ENCODE measurements at regions not wholly inside any gene's neighbourhood (a gene's known extent, or its start where the extent isn't known, plus 50 kb on each side); places are given as distances from the start of the nearest gene placed in this dataset.

DNA sequence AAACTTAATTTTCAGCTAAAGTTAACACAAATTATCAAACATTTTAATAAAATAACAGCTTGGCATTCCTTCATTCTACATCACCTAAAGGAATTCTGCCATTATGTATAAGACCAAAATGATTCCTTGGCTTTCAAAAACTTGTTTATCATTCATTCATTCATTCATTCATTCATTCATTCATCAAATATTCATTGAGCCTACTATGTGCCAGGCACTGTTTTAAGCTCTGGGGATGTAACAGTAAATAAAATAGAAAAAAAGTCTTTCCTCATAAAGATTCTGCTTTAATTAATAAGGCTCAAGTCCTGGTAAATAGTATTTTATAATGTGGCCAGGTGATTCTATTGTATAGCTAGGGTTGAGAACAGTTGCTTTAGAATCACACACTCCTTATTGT is 127.9 kb downstream of the GPR85 start:
- no peak for TF ChIP-seq POLR2A (IDR thresholded peaks at IDR 0.05; ENCODE audit: borderline replicate concordance, extremely low read depth, insufficient read depth, insufficient read length)
- TF ChIP-seq, protein P1, sequence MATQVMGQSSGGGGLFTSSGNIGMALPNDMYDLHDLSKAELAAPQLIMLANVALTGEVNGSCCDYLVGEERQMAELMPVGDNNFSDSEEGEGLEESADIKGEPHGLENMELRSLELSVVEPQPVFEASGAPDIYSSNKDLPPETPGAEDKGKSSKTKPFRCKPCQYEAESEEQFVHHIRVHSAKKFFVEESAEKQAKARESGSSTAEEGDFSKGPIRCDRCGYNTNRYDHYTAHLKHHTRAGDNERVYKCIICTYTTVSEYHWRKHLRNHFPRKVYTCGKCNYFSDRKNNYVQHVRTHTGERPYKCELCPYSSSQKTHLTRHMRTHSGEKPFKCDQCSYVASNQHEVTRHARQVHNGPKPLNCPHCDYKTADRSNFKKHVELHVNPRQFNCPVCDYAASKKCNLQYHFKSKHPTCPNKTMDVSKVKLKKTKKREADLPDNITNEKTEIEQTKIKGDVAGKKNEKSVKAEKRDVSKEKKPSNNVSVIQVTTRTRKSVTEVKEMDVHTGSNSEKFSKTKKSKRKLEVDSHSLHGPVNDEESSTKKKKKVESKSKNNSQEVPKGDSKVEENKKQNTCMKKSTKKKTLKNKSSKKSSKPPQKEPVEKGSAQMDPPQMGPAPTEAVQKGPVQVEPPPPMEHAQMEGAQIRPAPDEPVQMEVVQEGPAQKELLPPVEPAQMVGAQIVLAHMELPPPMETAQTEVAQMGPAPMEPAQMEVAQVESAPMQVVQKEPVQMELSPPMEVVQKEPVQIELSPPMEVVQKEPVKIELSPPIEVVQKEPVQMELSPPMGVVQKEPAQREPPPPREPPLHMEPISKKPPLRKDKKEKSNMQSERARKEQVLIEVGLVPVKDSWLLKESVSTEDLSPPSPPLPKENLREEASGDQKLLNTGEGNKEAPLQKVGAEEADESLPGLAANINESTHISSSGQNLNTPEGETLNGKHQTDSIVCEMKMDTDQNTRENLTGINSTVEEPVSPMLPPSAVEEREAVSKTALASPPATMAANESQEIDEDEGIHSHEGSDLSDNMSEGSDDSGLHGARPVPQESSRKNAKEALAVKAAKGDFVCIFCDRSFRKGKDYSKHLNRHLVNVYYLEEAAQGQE (IDR thresholded peaks at IDR 0.05; ENCODE audit: low read depth), result no peak
- TF ChIP-seq EZH2 (IDR thresholded peaks at IDR 0.05), result no peak
- TF ChIP-seq, protein P2, sequence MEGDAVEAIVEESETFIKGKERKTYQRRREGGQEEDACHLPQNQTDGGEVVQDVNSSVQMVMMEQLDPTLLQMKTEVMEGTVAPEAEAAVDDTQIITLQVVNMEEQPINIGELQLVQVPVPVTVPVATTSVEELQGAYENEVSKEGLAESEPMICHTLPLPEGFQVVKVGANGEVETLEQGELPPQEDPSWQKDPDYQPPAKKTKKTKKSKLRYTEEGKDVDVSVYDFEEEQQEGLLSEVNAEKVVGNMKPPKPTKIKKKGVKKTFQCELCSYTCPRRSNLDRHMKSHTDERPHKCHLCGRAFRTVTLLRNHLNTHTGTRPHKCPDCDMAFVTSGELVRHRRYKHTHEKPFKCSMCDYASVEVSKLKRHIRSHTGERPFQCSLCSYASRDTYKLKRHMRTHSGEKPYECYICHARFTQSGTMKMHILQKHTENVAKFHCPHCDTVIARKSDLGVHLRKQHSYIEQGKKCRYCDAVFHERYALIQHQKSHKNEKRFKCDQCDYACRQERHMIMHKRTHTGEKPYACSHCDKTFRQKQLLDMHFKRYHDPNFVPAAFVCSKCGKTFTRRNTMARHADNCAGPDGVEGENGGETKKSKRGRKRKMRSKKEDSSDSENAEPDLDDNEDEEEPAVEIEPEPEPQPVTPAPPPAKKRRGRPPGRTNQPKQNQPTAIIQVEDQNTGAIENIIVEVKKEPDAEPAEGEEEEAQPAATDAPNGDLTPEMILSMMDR (IDR thresholded peaks at IDR 0.05 in 2 of 3, conservative IDR thresholded peaks at IDR 0.05 in 1 of 3; ENCODE audit: borderline replicate concordance in 1 of 3, insufficient read depth in 1 of 3, low read depth in 2 of 3, low read length in 2 of 3), result no peak
- no peak for TF ChIP-seq POLR2AphosphoS5 (IDR thresholded peaks at IDR 0.05; ENCODE audit: low read depth, low read length)
